NT2/D1 (cell line): ENCODE measurements at regions not wholly inside any gene's neighbourhood (a gene's known extent, or its start where the extent isn't known, plus 50 kb on each side); places are given as distances from the start of the nearest gene placed in this dataset.

Source experiments
- SUZ12 ChIP-seq: IDR thresholded peaks from 2 replicates; pipeline ENCODE4 v1.6.1; 2011; ENCODE audit not compliant: insufficient read length, insufficient read depth; ENCODE audit errors: extremely low read depth
- YY1 ChIP-seq: IDR thresholded peaks from 2 replicates; pipeline ENCODE4 v1.6.1; 2011; ENCODE audit not compliant: insufficient read length, insufficient read depth
- ZNF274 ChIP-seq: IDR thresholded peaks from 2 replicates; pipeline ENCODE4 v1.6.1; 2011; ENCODE audit warnings: mild to moderate bottlenecking, low read depth, low read length

DNA sequence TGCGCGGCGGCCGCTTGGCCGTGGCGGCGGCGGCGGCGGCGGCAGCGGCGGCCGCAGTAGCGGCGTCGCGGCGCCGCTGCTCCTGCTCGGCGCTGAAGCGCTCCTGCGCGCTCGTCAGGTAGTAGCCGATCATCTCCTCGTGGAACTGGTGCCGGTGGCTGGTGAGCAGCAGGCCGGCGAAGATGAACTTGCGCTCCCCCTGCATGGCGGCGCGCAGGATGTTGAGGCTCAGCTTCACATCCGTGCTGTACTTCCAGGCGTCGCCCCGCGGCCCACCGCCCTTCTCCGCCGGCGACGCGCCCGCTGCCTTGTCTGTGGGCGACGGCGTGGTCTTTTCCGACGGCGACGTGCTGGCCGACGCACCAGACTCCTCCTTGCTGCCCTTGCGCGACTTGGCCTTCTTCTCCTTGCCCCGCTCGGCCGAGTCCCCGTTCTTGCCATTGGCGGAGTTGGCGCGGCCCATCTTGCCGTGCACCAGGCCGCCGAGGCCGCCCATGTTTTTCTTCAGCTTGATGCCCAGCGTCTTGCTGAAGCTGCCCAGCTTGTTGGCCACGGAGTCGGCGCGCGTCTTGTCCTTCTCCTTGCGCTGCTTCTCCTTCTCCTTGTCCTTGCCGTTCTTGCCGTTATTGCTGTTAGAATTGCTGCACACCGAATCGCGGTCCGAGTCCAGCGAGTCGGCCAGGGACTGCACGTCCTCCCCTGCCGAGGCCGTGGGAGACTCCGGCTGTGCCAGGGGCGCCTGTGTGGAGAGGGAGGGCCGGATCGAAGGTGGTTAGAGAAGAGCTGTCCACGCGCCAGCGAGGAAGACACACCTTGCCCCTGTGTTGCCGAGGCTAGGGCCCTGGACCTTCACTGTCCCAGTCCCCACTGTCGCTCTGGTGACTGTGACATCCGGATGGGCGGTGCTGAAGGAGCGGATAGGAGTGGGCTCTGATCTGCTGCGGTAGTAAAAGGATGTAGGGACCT lies 157.6 kb downstream of the KLF13 start:
- TF ChIP-seq YY1, result no peak
- TF ChIP-seq ZNF274, result no peak
- no peak for TF ChIP-seq SUZ12
